KMS-11 (cell line): ENCODE measurements at regions not wholly inside any gene's neighbourhood (a gene's known extent, or its start where the extent isn't known, plus 50 kb on each side); places are given as distances from the start of the nearest gene placed in this dataset.

Source experiments
- H2AFZ ChIP-seq: fragments of 200-600 bp; sonication (generic); 2 replicates; pipeline ENCODE4 v1.6.1; 2016; ENCODE audit warnings: antibody characterized with exemption, mixed run types, low read depth
- H3K27ac ChIP-seq: fragments of 200-600 bp; sonication (generic); 2 replicates; pipeline ENCODE4 v1.6.1; 2016; ENCODE audit warnings: mild to moderate bottlenecking, mixed run types
- H3K27me3 ChIP-seq: fragments of 200-600 bp; sonication (generic); 2 replicates; pipeline ENCODE4 v1.6.1; 2017; ENCODE audit warnings: mild to moderate bottlenecking, low read depth, mixed run types, moderate library complexity; ENCODE audit not compliant: insufficient read depth
- H3K36me3 ChIP-seq: fragments of 200-600 bp; sonication (generic); 2 replicates; pipeline ENCODE4 v1.6.1; 2017; ENCODE audit warnings: mild to moderate bottlenecking, mixed run types; ENCODE audit not compliant: insufficient read depth
- H3K4me1 ChIP-seq: fragments of 200-600 bp; sonication (generic); 2 replicates; pipeline ENCODE4 v1.6.1; 2016; ENCODE audit warnings: mild to moderate bottlenecking, low read depth, mixed run types; ENCODE audit not compliant: poor library complexity, severe bottlenecking
- H3K4me2 ChIP-seq: fragments of 200-600 bp; sonication (generic); 2 replicates; pipeline ENCODE4 v1.7.0; 2016; ENCODE audit warnings: mild to moderate bottlenecking, mixed run types
- H3K4me3 ChIP-seq: fragments of 200-600 bp; sonication (generic); IDR thresholded peaks from 2 replicates; pipeline ENCODE4 v1.6.1; 2017; ENCODE audit warnings: low read depth, low read length, mixed read lengths; ENCODE audit not compliant: insufficient read depth
- H3K79me2 ChIP-seq: fragments of 200-600 bp; sonication (generic); 2 replicates; pipeline ENCODE4 v1.6.1; 2016; ENCODE audit warnings: low read depth, mixed run types; ENCODE audit not compliant: insufficient read depth
- H3K9ac ChIP-seq: fragments of 200-600 bp; sonication (generic); 2 replicates; pipeline ENCODE4 v1.6.1; 2016; ENCODE audit warnings: mild to moderate bottlenecking, mixed run types
- H4K20me1 ChIP-seq: fragments of 200-600 bp; sonication (generic); 2 replicates; pipeline ENCODE4 v1.6.1; 2016; ENCODE audit warnings: mild to moderate bottlenecking, mixed run types; ENCODE audit not compliant: insufficient read depth
- TF ChIP-seq, protein P1 (sequence below): fragments of 200-600 bp; sonication (generic); conservative IDR thresholded peaks from 2 replicates; pipeline ENCODE4 v1.6.1; 2017; ENCODE audit warnings: low read depth, mild to moderate bottlenecking, antibody characterized with exemption, low read length, moderate library complexity, mixed read lengths

DNA sequence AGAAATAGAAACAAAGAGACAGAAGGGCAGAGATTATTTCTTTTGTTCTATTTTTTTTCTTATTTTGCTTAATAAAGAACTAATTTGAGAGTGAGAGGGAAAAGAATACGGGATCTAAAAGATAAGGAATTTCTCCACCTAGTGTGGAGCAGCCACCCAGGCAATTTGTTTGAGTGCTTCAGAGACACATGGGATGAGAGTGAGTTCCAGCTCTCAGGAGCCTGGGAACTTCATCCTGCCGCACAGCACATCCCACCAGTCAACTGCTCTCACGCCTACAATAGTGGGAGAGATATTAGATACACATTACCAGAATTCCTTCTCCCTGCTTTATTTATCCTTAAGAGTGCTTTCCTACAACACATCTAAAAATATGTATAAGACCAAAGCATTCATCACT lies 946.4 kb downstream of the PDHA2 start:
- Histone ChIP-seq H3K4me3 (no peak overlapping the region), H2AFZ (no peak overlapping the region), H4K20me1 (no peaks in the 10 kb centered on the region), H3K27me3 (no peaks in the 10 kb centered on the region), H3K36me3 (no peaks in the 10 kb centered on the region), H3K4me2 (no peak overlapping the region), H3K79me2 (no peaks in the 10 kb centered on the region), H3K27ac (no peak overlapping the region), H3K9ac (no peak overlapping the region), H3K4me1 (no peaks in the 10 kb centered on the region)
- TF ChIP-seq, protein P1, sequence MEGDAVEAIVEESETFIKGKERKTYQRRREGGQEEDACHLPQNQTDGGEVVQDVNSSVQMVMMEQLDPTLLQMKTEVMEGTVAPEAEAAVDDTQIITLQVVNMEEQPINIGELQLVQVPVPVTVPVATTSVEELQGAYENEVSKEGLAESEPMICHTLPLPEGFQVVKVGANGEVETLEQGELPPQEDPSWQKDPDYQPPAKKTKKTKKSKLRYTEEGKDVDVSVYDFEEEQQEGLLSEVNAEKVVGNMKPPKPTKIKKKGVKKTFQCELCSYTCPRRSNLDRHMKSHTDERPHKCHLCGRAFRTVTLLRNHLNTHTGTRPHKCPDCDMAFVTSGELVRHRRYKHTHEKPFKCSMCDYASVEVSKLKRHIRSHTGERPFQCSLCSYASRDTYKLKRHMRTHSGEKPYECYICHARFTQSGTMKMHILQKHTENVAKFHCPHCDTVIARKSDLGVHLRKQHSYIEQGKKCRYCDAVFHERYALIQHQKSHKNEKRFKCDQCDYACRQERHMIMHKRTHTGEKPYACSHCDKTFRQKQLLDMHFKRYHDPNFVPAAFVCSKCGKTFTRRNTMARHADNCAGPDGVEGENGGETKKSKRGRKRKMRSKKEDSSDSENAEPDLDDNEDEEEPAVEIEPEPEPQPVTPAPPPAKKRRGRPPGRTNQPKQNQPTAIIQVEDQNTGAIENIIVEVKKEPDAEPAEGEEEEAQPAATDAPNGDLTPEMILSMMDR: no peak

- Histone ChIP-seq H3K27ac (no peak overlapping the region), H3K79me2 (no peaks in the 10 kb centered on the region), H3K36me3 (no peaks in the 10 kb centered on the region), H3K4me2 (no peak overlapping the region), H3K4me3 (no peak overlapping the region), H3K4me1 (no peaks in the 10 kb centered on the region), H4K20me1 (no peaks in the 10 kb centered on the region), H3K9ac (no peak overlapping the region), H3K27me3 (no peaks in the 10 kb centered on the region), H2AFZ (no peak overlapping the region)
- TF ChIP-seq, protein P1: no peak
Measured at GRCh38 chr4:96787766-96788165, 947.9 kb downstream of the PDHA2 start.

DNA sequence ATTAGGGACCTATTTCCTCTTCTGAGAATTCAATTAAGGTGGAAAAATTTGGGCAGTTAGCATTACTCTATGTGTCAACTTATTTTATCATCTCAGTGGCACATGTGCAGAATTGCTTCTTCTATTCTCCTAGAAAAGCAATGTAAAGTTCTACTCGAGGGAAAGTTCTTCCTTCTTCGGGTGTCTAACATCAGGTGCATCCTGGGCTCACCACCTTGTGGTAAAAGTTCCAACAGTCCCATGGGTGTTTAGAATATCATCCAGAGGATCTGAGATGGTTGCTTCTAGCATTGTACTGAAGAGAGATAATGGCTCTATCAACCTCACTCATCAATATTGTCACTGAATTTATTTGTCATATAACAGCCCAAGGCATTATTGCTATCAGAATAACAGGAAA lies 969.7 kb downstream of the PDHA2 start:
- Histone ChIP-seq H3K36me3 (no peaks in the 10 kb centered on the region), H3K4me1 (no peaks in the 10 kb centered on the region), H3K4me3 (no peak overlapping the region), H3K9ac (no peak overlapping the region), H2AFZ (no peak overlapping the region), H3K27me3 (no peaks in the 10 kb centered on the region), H3K4me2 (no peak overlapping the region), H3K79me2 (no peaks in the 10 kb centered on the region), H4K20me1 (no peaks in the 10 kb centered on the region), H3K27ac (no peak overlapping the region)
- TF ChIP-seq, protein P1: no peak

- TF ChIP-seq, protein P1: no peak
- Histone ChIP-seq H3K27ac (no peak overlapping the region), H3K4me3 (no peak overlapping the region), H3K36me3 (no peaks in the 10 kb centered on the region), H3K79me2 (no peaks in the 10 kb centered on the region), H4K20me1 (no peaks in the 10 kb centered on the region), H3K4me2 (no peak overlapping the region), H2AFZ (no peak overlapping the region), H3K4me1 (no peaks in the 10 kb centered on the region), H3K27me3 (no peaks in the 10 kb centered on the region), H3K9ac (no peak overlapping the region)
Measured at GRCh38 chr4:96827086-96827485, 987.2 kb downstream of the PDHA2 start.
